ENCODE measurements at regions not wholly inside any gene's neighbourhood (a gene's known extent, or its start where the extent isn't known, plus 50 kb on each side); places are given as distances from the start of the nearest gene placed in this dataset.
A peak's percentile ranks its signal among the peaks of the same experiment; 100 is the strongest.

- ATAC-seq (ENCODE audit: low read depth in 2 of 2): no peak
- Mint-ChIP-seq H3K4me1 (no peaks in the 10 kb centered on the region), H3K27ac (no peak overlapping the region), H3K36me3 (no peaks in the 10 kb centered on the region), H3K4me3 (no peak overlapping the region), H3K27me3 (no peaks in the 10 kb centered on the region), H3K9me3 (peaks cover 0 to 11% (median 4%) of the 10 kb centered on the region in 7 donors)
- DNase-seq: no peak
Observed at GRCh38 chr18:71760541-71760940, 783.6 kb downstream of the CBLN2 start.

GRCh38 chr18:71754246-71754645 is 789.9 kb downstream of the CBLN2 start:
- DNase-seq (no peak), ATAC-seq (ENCODE audit: low read depth in 2 of 2) (no peak)

GRCh38 chr18:71743634-71744033 is 800.5 kb downstream of the CBLN2 start:
- DNase-seq (no peak), ATAC-seq (ENCODE audit: low read depth in 2 of 2) (no peak)
- Mint-ChIP-seq H3K27ac (no peak overlapping the region), H3K4me3 (no peak overlapping the region), H3K4me1 (no peaks in the 10 kb centered on the region), H3K27me3 (no peaks in the 10 kb centered on the region), H3K9me3 (peaks cover 2 to 25% (median 9%) of the 10 kb centered on the region in 7 donors), H3K36me3 (no peaks in the 10 kb centered on the region)

More at GRCh38 chr18:71754246-71754645, 789.9 kb downstream of the CBLN2 start:
- no peaks in the 10 kb centered on the region for H3K4me1 Mint-ChIP-seq
- no peak overlapping the region for H3K4me3 Mint-ChIP-seq
- peak overlapping the region in 1 of 6 donors; percentile 12 for H3K27ac Mint-ChIP-seq
- H3K9me3 Mint-ChIP-seq: peaks cover 0 to 4% (median 1%) of the 10 kb centered on the region in 7 donors
- H3K36me3 Mint-ChIP-seq: no peaks in the 10 kb centered on the region
- H3K27me3 Mint-ChIP-seq: no peaks in the 10 kb centered on the region

GRCh38 chr18:71729611-71730010 is 814.5 kb downstream of the CBLN2 start:
- H3K4me3 Mint-ChIP-seq: no peak overlapping the region
- no peak overlapping the region for H3K27ac Mint-ChIP-seq
- peaks cover 0 to 7% (median 2%) of the 10 kb centered on the region in 7 donors for H3K9me3 Mint-ChIP-seq
- ATAC-seq (ENCODE audit: low read depth in 2 of 2) (no peak), DNase-seq (no peak)
- no peaks in the 10 kb centered on the region for H3K36me3 Mint-ChIP-seq
- no peaks in the 10 kb centered on the region for H3K4me1 Mint-ChIP-seq
- H3K27me3 Mint-ChIP-seq: no peaks in the 10 kb centered on the region

- Mint-ChIP-seq H3K9me3 (peaks cover 0 to 7% (median 3%) of the 10 kb centered on the region in 7 donors), H3K27ac (no peak overlapping the region), H3K4me3 (no peak overlapping the region), H3K27me3 (no peaks in the 10 kb centered on the region), H3K4me1 (no peaks in the 10 kb centered on the region), H3K36me3 (no peaks in the 10 kb centered on the region)
- DNase-seq (no peak), ATAC-seq (ENCODE audit: low read depth in 2 of 2) (no peak)
Observed at GRCh38 chr18:71727909-71728308, 816.2 kb downstream of the CBLN2 start.

GRCh38 chr18:71725256-71725655 is 818.9 kb downstream of the CBLN2 start:
- Mint-ChIP-seq H3K4me3 (no peak overlapping the region), H3K9me3 (peaks cover 0 to 7% (median 3%) of the 10 kb centered on the region in 7 donors), H3K27me3 (no peaks in the 10 kb centered on the region), H3K36me3 (no peaks in the 10 kb centered on the region), H3K27ac (no peak overlapping the region), H3K4me1 (no peaks in the 10 kb centered on the region)
- ATAC-seq (ENCODE audit: low read depth in 2 of 2) (no peak), DNase-seq (no peak)

- Mint-ChIP-seq H3K27ac (no peak overlapping the region), H3K36me3 (no peaks in the 10 kb centered on the region), H3K9me3 (peaks cover 0 to 5% (median 1%) of the 10 kb centered on the region in 7 donors), H3K4me1 (no peaks in the 10 kb centered on the region), H3K4me3 (no peak overlapping the region), H3K27me3 (no peaks in the 10 kb centered on the region)
- DNase-seq (no peak), ATAC-seq (ENCODE audit: low read depth in 2 of 2) (no peak)
Observed at GRCh38 chr18:71707985-71708500, 836.1 kb downstream of the CBLN2 start.

- peaks cover 0 to 5% (median 1%) of the 10 kb centered on the region in 7 donors for H3K9me3 Mint-ChIP-seq
- DNase-seq (no peak), ATAC-seq (ENCODE audit: low read depth in 2 of 2) (peak; percentile 51 to 71)
- no peaks in the 10 kb centered on the region for H3K36me3 Mint-ChIP-seq
- H3K27ac Mint-ChIP-seq: no peak overlapping the region
- no peaks in the 10 kb centered on the region for H3K4me1 Mint-ChIP-seq
- H3K4me3 Mint-ChIP-seq: no peak overlapping the region
- no peaks in the 10 kb centered on the region for H3K27me3 Mint-ChIP-seq
Observed at GRCh38 chr18:71707400-71707799, 836.7 kb downstream of the CBLN2 start.

GRCh38 chr18:71689416-71690160 is 854.6 kb downstream of the CBLN2 start:
- no peak for ATAC-seq (ENCODE audit: low read depth in 2 of 2)
- Mint-ChIP-seq H3K9me3 (peaks cover 0 to 4% (median 0%) of the 10 kb centered on the region in 7 donors), H3K4me1 (no peaks in the 10 kb centered on the region), H3K27me3 (no peaks in the 10 kb centered on the region), H3K4me3 (no peak overlapping the region), H3K27ac (no peak overlapping the region), H3K36me3 (no peaks in the 10 kb centered on the region)
- no peak for DNase-seq

GRCh38 chr18:71682591-71682990 is 861.6 kb downstream of the CBLN2 start:
- Mint-ChIP-seq H3K27me3 (no peaks in the 10 kb centered on the region), H3K9me3 (peaks cover 0 to 17% (median 7%) of the 10 kb centered on the region in 7 donors), H3K36me3 (no peaks in the 10 kb centered on the region), H3K4me3 (no peak overlapping the region), H3K27ac (no peak overlapping the region), H3K4me1 (no peaks in the 10 kb centered on the region)
- no peak for ATAC-seq (ENCODE audit: low read depth in 2 of 2)
- no peak for DNase-seq

- Mint-ChIP-seq H3K27ac (no peak overlapping the region), H3K4me1 (no peaks in the 10 kb centered on the region), H3K27me3 (no peaks in the 10 kb centered on the region), H3K4me3 (no peak overlapping the region), H3K36me3 (no peaks in the 10 kb centered on the region), H3K9me3 (peaks cover 0 to 14% (median 6%) of the 10 kb centered on the region in 7 donors)
- ATAC-seq (ENCODE audit: low read depth in 2 of 2): no peak
- no peak for DNase-seq
Observed at GRCh38 chr18:71678144-71678543, 866.0 kb downstream of the CBLN2 start.

- Mint-ChIP-seq H3K27me3 (no peaks in the 10 kb centered on the region), H3K27ac (no peak overlapping the region), H3K9me3 (peaks cover 0 to 9% (median 0%) of the 10 kb centered on the region in 7 donors), H3K4me1 (no peaks in the 10 kb centered on the region), H3K36me3 (no peaks in the 10 kb centered on the region), H3K4me3 (no peak overlapping the region)
- no peak for DNase-seq
- no peak for ATAC-seq (ENCODE audit: low read depth in 2 of 2)
Observed at GRCh38 chr18:71673954-71674353, 870.2 kb downstream of the CBLN2 start.

- Mint-ChIP-seq H3K4me3 (no peak overlapping the region), H3K9me3 (peaks cover 0 to 7% (median 0%) of the 10 kb centered on the region in 7 donors), H3K4me1 (no peaks in the 10 kb centered on the region), H3K27me3 (no peaks in the 10 kb centered on the region), H3K27ac (no peak overlapping the region), H3K36me3 (no peaks in the 10 kb centered on the region)
- DNase-seq (no peak), ATAC-seq (ENCODE audit: low read depth in 2 of 2) (no peak)
Observed at GRCh38 chr18:71673498-71673897, 870.6 kb downstream of the CBLN2 start.

GRCh38 chr18:71666481-71666880 is 877.7 kb downstream of the CBLN2 start:
- Mint-ChIP-seq H3K36me3 (no peaks in the 10 kb centered on the region), H3K27ac (no peak overlapping the region), H3K9me3 (peaks cover 0 to 2% (median 0%) of the 10 kb centered on the region in 7 donors)

More at GRCh38 chr18:71666481-71666880, 877.7 kb downstream of the CBLN2 start:
- ATAC-seq (ENCODE audit: low read depth in 2 of 2) (no peak), DNase-seq (no peak)
- Mint-ChIP-seq H3K27me3 (no peaks in the 10 kb centered on the region), H3K4me3 (no peak overlapping the region), H3K4me1 (no peaks in the 10 kb centered on the region)
